Spleen (tissue), 7 donors: ENCODE measurements at regions not wholly inside any gene's neighbourhood (a gene's known extent, or its start where the extent isn't known, plus 50 kb on each side); places are given as distances from the start of the nearest gene placed in this dataset.

Experiments
- CTCF ChIP-seq, 11 experiments: fragments of 200-600 bp in 7 of 11; fragments of 450-650 bp in 4 of 11; sonication (generic) in 4 of 11; IDR thresholded peaks in 8 of 11; conservative IDR thresholded peaks in 3 of 11; 1 replicate in 7 of 11; 2 replicates in 4 of 11; pipeline versions ENCODE4 v1.4.0 to v1.8.0; 2016 to 2021; ENCODE audit warnings: antibody characterized with exemption in 11 of 11, inconsistent platforms in 4 of 11, mild to moderate bottlenecking in 1 of 11
- POLR2A ChIP-seq, 3 donors: fragments of 450-650 bp; IDR thresholded peaks; one replicate each; pipeline ENCODE4 v1.5.1; 2017; ENCODE audit warnings: antibody characterized with exemption in 3 of 3, mild to moderate bottlenecking in 1 of 3
- POLR2AphosphoS5 ChIP-seq, 3 donors: sonication (generic); formaldehyde crosslinking; IDR thresholded peaks; one replicate each; pipeline ENCODE4 v1.5.1; 2017; ENCODE audit warnings: antibody characterized with exemption in 3 of 3
- donor health status: DM: no; HTN: no; CAD: no; lungs with moderate emphysema.
- donor health status: DM: no; HTN: no; CAD: no.
- donor health status: DM: no; HTN: no; CAD: no.

- no peak for TF ChIP-seq CTCF (IDR thresholded peaks at IDR 0.05 in 8 of 11, conservative IDR thresholded peaks at IDR 0.05 in 3 of 11)
- TF ChIP-seq POLR2A (IDR thresholded peaks at IDR 0.05), result no peak
- TF ChIP-seq POLR2AphosphoS5 (IDR thresholded peaks at IDR 0.05), result peak in 1 of 3 donors; percentile 21
Observed at GRCh38 chr2:128732976-128733431, 414.3 kb upstream of the HS6ST1 start.
